Mesothelial cell of epicardium (in vitro differentiated cells): ENCODE measurements at regions not wholly inside any gene's neighbourhood (a gene's known extent, or its start where the extent isn't known, plus 50 kb on each side); places are given as distances from the start of the nearest gene placed in this dataset.

Experiments
- DNase-seq, 2 experiments: peaks; one replicate each; pipeline ENCODE4 v3.0.0; 2021; ENCODE audit warnings: low spot score in 2 of 2; ENCODE audit not compliant: unreplicated experiment in 2 of 2
- H3K27ac Mint-ChIP-seq: 2 replicates; pipeline ENCODE4 v1.8.0; 2021; ENCODE audit warnings: mixed read lengths
- H3K27me3 Mint-ChIP-seq: 2 replicates; pipeline ENCODE4 v1.8.0; 2021; ENCODE audit warnings: low read depth, mixed read lengths
- H3K36me3 Mint-ChIP-seq: 2 replicates; pipeline ENCODE4 v1.8.0; 2021; ENCODE audit warnings: mixed read lengths
- H3K4me1 Mint-ChIP-seq: 2 replicates; pipeline ENCODE4 v1.8.0; 2021; ENCODE audit warnings: mixed read lengths
- H3K4me3 Mint-ChIP-seq: 2 replicates; pipeline ENCODE4 v1.8.0; 2021; ENCODE audit warnings: mild to moderate bottlenecking, moderate library complexity, mixed read lengths
- H3K9me3 Mint-ChIP-seq: 2 replicates; pipeline ENCODE4 v1.8.0; 2021; ENCODE audit warnings: mixed read lengths
- TF ChIP-seq, protein P1 (sequence below): fragments of 200-600 bp; sonication (generic); IDR thresholded peaks from one replicate; pipeline ENCODE4 v1.5.0; 2021; ENCODE audit warnings: antibody characterized with exemption; ENCODE audit not compliant: unreplicated experiment

DNA sequence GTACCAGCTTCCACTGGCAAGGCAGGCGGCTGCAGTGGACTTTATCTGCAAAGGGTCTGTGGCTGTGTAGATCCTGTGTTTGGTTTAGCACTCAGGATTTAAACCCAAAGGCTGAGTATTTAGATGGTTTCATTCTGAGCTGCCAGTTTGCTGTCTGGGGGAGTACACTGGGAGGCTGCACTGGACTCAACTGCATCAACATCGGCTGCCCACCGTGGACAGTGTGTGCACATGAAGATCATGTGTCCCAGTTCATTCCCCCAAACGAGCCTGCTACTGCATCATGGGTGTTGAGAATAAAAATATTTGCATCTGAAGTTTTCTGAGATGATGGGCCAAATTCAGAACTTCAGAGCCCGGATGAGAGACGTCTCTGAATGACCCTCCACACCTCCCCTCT, 328.6 kb upstream of the SHH start:
- H3K9me3 Mint-ChIP-seq, result no peaks in the 10 kb centered on the region
- TF ChIP-seq, protein P1, sequence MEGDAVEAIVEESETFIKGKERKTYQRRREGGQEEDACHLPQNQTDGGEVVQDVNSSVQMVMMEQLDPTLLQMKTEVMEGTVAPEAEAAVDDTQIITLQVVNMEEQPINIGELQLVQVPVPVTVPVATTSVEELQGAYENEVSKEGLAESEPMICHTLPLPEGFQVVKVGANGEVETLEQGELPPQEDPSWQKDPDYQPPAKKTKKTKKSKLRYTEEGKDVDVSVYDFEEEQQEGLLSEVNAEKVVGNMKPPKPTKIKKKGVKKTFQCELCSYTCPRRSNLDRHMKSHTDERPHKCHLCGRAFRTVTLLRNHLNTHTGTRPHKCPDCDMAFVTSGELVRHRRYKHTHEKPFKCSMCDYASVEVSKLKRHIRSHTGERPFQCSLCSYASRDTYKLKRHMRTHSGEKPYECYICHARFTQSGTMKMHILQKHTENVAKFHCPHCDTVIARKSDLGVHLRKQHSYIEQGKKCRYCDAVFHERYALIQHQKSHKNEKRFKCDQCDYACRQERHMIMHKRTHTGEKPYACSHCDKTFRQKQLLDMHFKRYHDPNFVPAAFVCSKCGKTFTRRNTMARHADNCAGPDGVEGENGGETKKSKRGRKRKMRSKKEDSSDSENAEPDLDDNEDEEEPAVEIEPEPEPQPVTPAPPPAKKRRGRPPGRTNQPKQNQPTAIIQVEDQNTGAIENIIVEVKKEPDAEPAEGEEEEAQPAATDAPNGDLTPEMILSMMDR, result no peak
- no peak overlapping the region for H3K27ac Mint-ChIP-seq
- H3K4me1 Mint-ChIP-seq, result peaks cover 4% of the 10 kb centered on the region
- no peak overlapping the region for H3K4me3 Mint-ChIP-seq
- DNase-seq, result no peak
- no peaks in the 10 kb centered on the region for H3K36me3 Mint-ChIP-seq
- H3K27me3 Mint-ChIP-seq, result peaks cover 55% of the 10 kb centered on the region

DNA sequence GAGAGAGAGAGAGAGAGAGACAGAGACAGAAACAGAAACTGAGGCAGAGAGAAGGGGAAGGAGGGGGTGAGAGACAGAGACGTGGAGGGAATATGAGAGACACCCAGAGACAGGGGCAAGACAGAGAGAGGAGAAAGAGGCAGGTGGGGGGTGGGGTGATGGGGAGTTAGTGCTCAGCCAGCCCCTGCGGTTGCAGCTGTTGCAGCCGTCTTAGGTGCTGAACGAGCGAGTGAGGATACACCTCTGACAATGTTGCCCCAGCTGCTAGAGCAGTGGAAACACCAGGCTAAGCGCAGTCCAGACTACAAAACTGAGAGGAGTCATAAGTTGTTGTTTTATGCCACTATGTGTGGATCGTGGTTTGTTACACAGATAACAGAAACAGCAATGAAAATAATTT, 328.2 kb upstream of the SHH start:
- Mint-ChIP-seq H3K36me3 (no peaks in the 10 kb centered on the region), H3K4me1 (peaks cover 4% of the 10 kb centered on the region), H3K27me3 (peaks cover 52% of the 10 kb centered on the region), H3K9me3 (no peaks in the 10 kb centered on the region), H3K27ac (no peak overlapping the region), H3K4me3 (no peak overlapping the region)
- TF ChIP-seq, protein P1, result no peak
- no peak for DNase-seq

DNA sequence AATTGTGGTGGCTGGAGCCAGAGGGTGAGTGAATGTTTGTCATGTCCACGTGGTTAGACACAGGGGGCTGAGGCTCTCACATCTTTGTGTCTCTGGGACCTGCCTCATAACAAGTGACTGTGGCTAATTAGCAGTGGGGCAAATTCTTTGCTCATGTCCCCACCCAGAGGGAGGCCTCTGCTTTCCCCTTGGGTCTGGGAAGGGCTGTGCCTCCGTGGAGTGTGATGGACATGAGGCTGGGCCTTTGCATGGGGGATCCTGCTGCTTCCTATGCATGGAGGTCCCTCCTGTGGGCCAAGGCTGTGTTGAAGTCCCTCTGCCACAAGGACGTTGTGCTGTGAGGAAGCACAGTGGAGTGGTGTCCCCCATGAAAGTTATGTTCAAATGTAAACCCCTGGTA, 327.4 kb upstream of the SHH start:
- Mint-ChIP-seq H3K36me3 (no peaks in the 10 kb centered on the region), H3K27me3 (peaks cover 46% of the 10 kb centered on the region), H3K27ac (no peak overlapping the region), H3K4me3 (no peak overlapping the region), H3K4me1 (peaks cover 4% of the 10 kb centered on the region), H3K9me3 (no peaks in the 10 kb centered on the region)
- DNase-seq, result no peak
- TF ChIP-seq, protein P1, result no peak

DNA sequence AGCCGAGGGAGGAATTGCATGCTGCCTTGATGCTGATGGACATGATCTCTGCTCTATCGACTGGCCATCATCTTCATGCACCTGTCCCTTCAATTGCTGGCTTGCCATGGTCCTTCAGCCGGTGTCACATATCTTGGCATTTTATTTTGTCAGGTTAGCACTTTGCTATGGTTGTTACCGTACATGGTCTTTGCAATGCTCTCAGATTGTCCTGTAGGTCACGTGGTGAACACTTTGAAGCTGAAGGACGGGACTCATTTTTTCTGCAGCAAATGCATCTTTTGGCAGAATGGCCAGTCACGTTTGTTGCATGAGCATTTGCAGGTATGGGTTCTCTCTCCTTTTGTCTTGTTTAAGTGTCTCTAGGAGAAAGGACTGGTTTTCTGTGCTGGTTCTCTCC, 326.8 kb upstream of the SHH start:
- TF ChIP-seq, protein P1, result no peak
- no peak for DNase-seq
- H3K27me3 Mint-ChIP-seq, result peaks cover 41% of the 10 kb centered on the region
- no peaks in the 10 kb centered on the region for H3K36me3 Mint-ChIP-seq
- no peaks in the 10 kb centered on the region for H3K9me3 Mint-ChIP-seq
- H3K4me1 Mint-ChIP-seq, result peaks cover 4% of the 10 kb centered on the region
- H3K27ac Mint-ChIP-seq, result no peak overlapping the region
- H3K4me3 Mint-ChIP-seq, result no peak overlapping the region

DNA sequence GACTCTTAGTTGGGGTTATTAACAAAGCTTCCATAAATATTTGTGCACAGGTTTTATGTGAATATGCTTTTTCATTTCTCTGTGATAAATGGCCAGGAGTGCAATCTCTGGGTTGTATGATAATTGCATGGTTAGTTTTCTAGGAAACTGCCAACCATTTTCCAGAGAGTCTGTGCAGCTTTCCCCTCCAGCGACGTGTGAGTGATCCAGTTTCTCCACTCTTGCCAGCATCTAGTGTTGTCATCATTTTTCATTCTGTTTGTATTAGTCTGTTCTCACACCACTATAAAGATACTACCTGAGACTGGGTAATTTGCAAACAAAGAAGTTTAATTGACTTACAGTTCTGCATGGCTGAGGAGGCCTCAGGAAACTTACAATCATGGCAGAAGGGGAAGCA, 319.6 kb upstream of the SHH start:
- TF ChIP-seq, protein P1, result no peak
- no peak for DNase-seq
- H3K36me3 Mint-ChIP-seq, result no peaks in the 10 kb centered on the region
- peaks cover 10% of the 10 kb centered on the region for H3K9me3 Mint-ChIP-seq
- peaks cover 11% of the 10 kb centered on the region for H3K27me3 Mint-ChIP-seq
- no peaks in the 10 kb centered on the region for H3K4me1 Mint-ChIP-seq
- H3K4me3 Mint-ChIP-seq, result no peak overlapping the region
- no peak overlapping the region for H3K27ac Mint-ChIP-seq

DNA sequence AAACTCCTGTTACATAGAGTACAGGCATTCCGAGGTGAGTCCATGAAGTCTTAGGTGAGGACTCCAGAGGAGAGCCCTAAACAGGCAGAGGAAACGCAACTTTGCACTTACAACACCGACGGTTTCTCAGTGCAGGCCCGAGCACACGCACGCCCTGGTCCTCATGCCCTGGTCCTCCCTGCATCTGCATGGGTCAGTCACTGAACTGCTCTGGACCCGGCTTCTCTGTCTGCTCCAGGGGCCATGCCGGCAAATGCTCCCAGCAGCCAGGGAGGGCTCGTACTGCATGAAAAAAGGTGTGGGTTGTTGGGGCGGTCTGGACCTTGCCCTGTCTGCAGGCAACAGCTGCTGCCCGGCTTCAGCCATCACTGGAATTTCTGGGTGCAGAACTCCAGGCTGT, 317.3 kb upstream of the SHH start:
- no peak for DNase-seq
- Mint-ChIP-seq H3K27ac (no peak overlapping the region), H3K4me3 (no peak overlapping the region), H3K4me1 (no peaks in the 10 kb centered on the region), H3K36me3 (no peaks in the 10 kb centered on the region), H3K27me3 (peaks cover 7% of the 10 kb centered on the region), H3K9me3 (peaks cover 10% of the 10 kb centered on the region)
- TF ChIP-seq, protein P1, result no peak
